ENCODE measurements at regions not wholly inside any gene's neighbourhood (a gene's known extent, or its start where the extent isn't known, plus 50 kb on each side); places are given as distances from the start of the nearest gene placed in this dataset.

- Histone ChIP-seq H3K4me1 (ENCODE audit: insufficient read depth, poor library complexity, severe bottlenecking) (no peaks in the 10 kb centered on the region), H3K27ac (ENCODE audit: poor library complexity, severe bottlenecking) (no peak overlapping the region), H3K9me3 (ENCODE audit: severe bottlenecking) (no peaks in the 10 kb centered on the region), H3K36me3 (ENCODE audit: low read depth) (no peaks in the 10 kb centered on the region), H3K4me3 (ENCODE audit: severe bottlenecking) (no peak overlapping the region), H3K27me3 (ENCODE audit: insufficient read depth, poor library complexity, severe bottlenecking) (no peaks in the 10 kb centered on the region)
- no peak for ATAC-seq (ENCODE audit: low read depth)
- DNase-seq (ENCODE audit: low spot score), result no peak
- TF ChIP-seq, protein P1, sequence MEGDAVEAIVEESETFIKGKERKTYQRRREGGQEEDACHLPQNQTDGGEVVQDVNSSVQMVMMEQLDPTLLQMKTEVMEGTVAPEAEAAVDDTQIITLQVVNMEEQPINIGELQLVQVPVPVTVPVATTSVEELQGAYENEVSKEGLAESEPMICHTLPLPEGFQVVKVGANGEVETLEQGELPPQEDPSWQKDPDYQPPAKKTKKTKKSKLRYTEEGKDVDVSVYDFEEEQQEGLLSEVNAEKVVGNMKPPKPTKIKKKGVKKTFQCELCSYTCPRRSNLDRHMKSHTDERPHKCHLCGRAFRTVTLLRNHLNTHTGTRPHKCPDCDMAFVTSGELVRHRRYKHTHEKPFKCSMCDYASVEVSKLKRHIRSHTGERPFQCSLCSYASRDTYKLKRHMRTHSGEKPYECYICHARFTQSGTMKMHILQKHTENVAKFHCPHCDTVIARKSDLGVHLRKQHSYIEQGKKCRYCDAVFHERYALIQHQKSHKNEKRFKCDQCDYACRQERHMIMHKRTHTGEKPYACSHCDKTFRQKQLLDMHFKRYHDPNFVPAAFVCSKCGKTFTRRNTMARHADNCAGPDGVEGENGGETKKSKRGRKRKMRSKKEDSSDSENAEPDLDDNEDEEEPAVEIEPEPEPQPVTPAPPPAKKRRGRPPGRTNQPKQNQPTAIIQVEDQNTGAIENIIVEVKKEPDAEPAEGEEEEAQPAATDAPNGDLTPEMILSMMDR (IDR thresholded peaks at IDR 0.05; ENCODE audit: poor library complexity, severe bottlenecking), result no peak
These were observed 187.1 kb upstream of the ARX start for GRCh38 chrX:25202827-25203226.

- no peaks in the 10 kb centered on the region for H3K27me3 ChIP-seq (ENCODE audit: insufficient read depth, poor library complexity, severe bottlenecking)
These were observed 183.1 kb upstream of the ARX start for GRCh38 chrX:25198891-25199290.

GRCh38 chrX:25198253-25198652 is 182.5 kb upstream of the ARX start:
- ATAC-seq (ENCODE audit: low read depth), result no peak
- Histone ChIP-seq H3K9me3 (ENCODE audit: severe bottlenecking) (no peaks in the 10 kb centered on the region), H3K27ac (ENCODE audit: poor library complexity, severe bottlenecking) (no peak overlapping the region), H3K4me1 (ENCODE audit: insufficient read depth, poor library complexity, severe bottlenecking) (no peaks in the 10 kb centered on the region), H3K4me3 (ENCODE audit: severe bottlenecking) (no peak overlapping the region), H3K27me3 (ENCODE audit: insufficient read depth, poor library complexity, severe bottlenecking) (no peaks in the 10 kb centered on the region), H3K36me3 (ENCODE audit: low read depth) (no peaks in the 10 kb centered on the region)
- TF ChIP-seq, protein P1 (IDR thresholded peaks at IDR 0.05; ENCODE audit: poor library complexity, severe bottlenecking), result no peak
- no peak for DNase-seq (ENCODE audit: low spot score)

More at GRCh38 chrX:25198891-25199290, 183.1 kb upstream of the ARX start:
- H3K4me3 ChIP-seq (ENCODE audit: severe bottlenecking), result no peak overlapping the region
- no peak overlapping the region for H3K27ac ChIP-seq (ENCODE audit: poor library complexity, severe bottlenecking)
- no peaks in the 10 kb centered on the region for H3K4me1 ChIP-seq (ENCODE audit: insufficient read depth, poor library complexity, severe bottlenecking)
- no peaks in the 10 kb centered on the region for H3K9me3 ChIP-seq (ENCODE audit: severe bottlenecking)
- TF ChIP-seq, protein P1 (IDR thresholded peaks at IDR 0.05; ENCODE audit: poor library complexity, severe bottlenecking), result no peak
- ATAC-seq (ENCODE audit: low read depth), result no peak
- H3K36me3 ChIP-seq (ENCODE audit: low read depth), result no peaks in the 10 kb centered on the region
- no peak for DNase-seq (ENCODE audit: low spot score)

DNA sequence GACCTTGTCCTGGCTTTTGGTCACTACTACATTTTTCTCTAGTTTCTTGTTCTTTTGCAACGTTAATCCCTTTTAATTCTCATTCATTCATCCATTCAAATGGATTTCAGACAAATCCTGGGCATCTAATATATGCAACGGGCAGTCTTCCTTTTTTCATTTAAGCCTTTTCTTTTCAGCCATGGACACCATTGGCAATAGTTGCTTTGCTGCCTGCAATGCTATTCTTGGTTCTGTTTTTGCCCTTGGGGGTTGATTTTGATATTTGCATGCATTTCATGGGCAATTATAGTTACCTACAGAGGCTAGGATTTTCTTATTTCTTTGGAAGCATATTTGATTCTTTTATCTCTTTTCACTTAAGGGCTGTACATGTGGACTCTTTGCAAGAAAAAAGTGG is 180.5 kb upstream of the ARX start:
- no peak for ATAC-seq (ENCODE audit: low read depth)
- Histone ChIP-seq H3K36me3 (ENCODE audit: low read depth) (no peaks in the 10 kb centered on the region), H3K9me3 (ENCODE audit: severe bottlenecking) (no peaks in the 10 kb centered on the region), H3K27me3 (ENCODE audit: insufficient read depth, poor library complexity, severe bottlenecking) (no peaks in the 10 kb centered on the region), H3K27ac (ENCODE audit: poor library complexity, severe bottlenecking) (no peak overlapping the region), H3K4me3 (ENCODE audit: severe bottlenecking) (no peak overlapping the region), H3K4me1 (ENCODE audit: insufficient read depth, poor library complexity, severe bottlenecking) (no peaks in the 10 kb centered on the region)
- DNase-seq (ENCODE audit: low spot score), result no peak
- TF ChIP-seq, protein P1 (IDR thresholded peaks at IDR 0.05; ENCODE audit: poor library complexity, severe bottlenecking), result no peak

- ATAC-seq (ENCODE audit: low read depth), result no peak
- H3K27me3 ChIP-seq (ENCODE audit: insufficient read depth, poor library complexity, severe bottlenecking), result no peaks in the 10 kb centered on the region
These were observed 175.6 kb upstream of the ARX start for GRCh38 chrX:25191403-25191802.

More at GRCh38 chrX:25191403-25191802, 175.6 kb upstream of the ARX start:
- DNase-seq (ENCODE audit: low spot score), result no peak
- no peak overlapping the region for H3K4me3 ChIP-seq (ENCODE audit: severe bottlenecking)
- H3K9me3 ChIP-seq (ENCODE audit: severe bottlenecking), result no peaks in the 10 kb centered on the region
- TF ChIP-seq, protein P1 (IDR thresholded peaks at IDR 0.05; ENCODE audit: poor library complexity, severe bottlenecking), result peak; percentile 16
- no peaks in the 10 kb centered on the region for H3K4me1 ChIP-seq (ENCODE audit: insufficient read depth, poor library complexity, severe bottlenecking)
- H3K36me3 ChIP-seq (ENCODE audit: low read depth), result no peaks in the 10 kb centered on the region
- no peak overlapping the region for H3K27ac ChIP-seq (ENCODE audit: poor library complexity, severe bottlenecking)
